Retinal pigment epithelial cell (primary cell): ENCODE measurements at regions not wholly inside any gene's neighbourhood (a gene's known extent, or its start where the extent isn't known, plus 50 kb on each side); places are given as distances from the start of the nearest gene placed in this dataset.

Source experiments
- DNase-seq: peaks from one replicate; pipeline ENCODE4 v3.0.0-alpha.2; 2010; ENCODE audit warnings: low read depth
- H3K4me3 ChIP-seq: 2 replicates; pipeline ENCODE4 v1.5.1; 2011; ENCODE audit warnings: mild to moderate bottlenecking, low read length, control low read depth, moderate library complexity
- CTCF ChIP-seq: conservative IDR thresholded peaks from 2 replicates; pipeline ENCODE4 v1.5.1; 2011; ENCODE audit warnings: low read depth, low read length, control low read depth, inconsistent platforms

- no peak for DNase-seq
- H3K4me3 ChIP-seq, result no peak overlapping the region
- no peak for TF ChIP-seq CTCF
These were observed 126.0 kb downstream of the FOXD1 start for GRCh38 chr5:73322437-73323076.

GRCh38 chr5:73321757-73322436 lies 126.7 kb downstream of the FOXD1 start:
- no peak for TF ChIP-seq CTCF
- no peak overlapping the region for H3K4me3 ChIP-seq
- DNase-seq, result no peak

GRCh38 chr5:73319036-73319435 lies 129.5 kb downstream of the FOXD1 start:
- TF ChIP-seq CTCF, result no peak
- no peak for DNase-seq

GRCh38 chr5:73318308-73318719 lies 130.3 kb downstream of the FOXD1 start:
- no peak for TF ChIP-seq CTCF
- no peak for DNase-seq
- H3K4me3 ChIP-seq, result no peak overlapping the region

More at GRCh38 chr5:73319036-73319435, 129.5 kb downstream of the FOXD1 start:
- no peak overlapping the region for H3K4me3 ChIP-seq

GRCh38 chr5:73317523-73317922 lies 131.1 kb downstream of the FOXD1 start:
- no peak for DNase-seq
- no peak overlapping the region for H3K4me3 ChIP-seq
- no peak for TF ChIP-seq CTCF

- no peak for TF ChIP-seq CTCF
- DNase-seq, result no peak
These were observed 134.0 kb downstream of the FOXD1 start for GRCh38 chr5:73314395-73315257.

More at GRCh38 chr5:73314395-73315257, 134.0 kb downstream of the FOXD1 start:
- H3K4me3 ChIP-seq, result no peak overlapping the region
